Liver (tissue), 8 donors: ENCODE measurements at regions not wholly inside any gene's neighbourhood (a gene's known extent, or its start where the extent isn't known, plus 50 kb on each side); places are given as distances from the start of the nearest gene placed in this dataset.
"Not testable (repeated sequence)": the region's sequence is repeated elsewhere in the genome, so short reads cannot be mapped to it uniquely, and the experiment has no call there.

Source experiments
- DNase-seq: peaks from one replicate; pipeline ENCODE4 v3.0.0-alpha.2; 2017; ENCODE audit warnings: low spot score
- H3K27ac ChIP-seq, 2 donors: one replicate each; pipeline ENCODE4 v1.7.0; 2013; ENCODE audit warnings: inconsistent platforms in 2 of 2, low read length in 2 of 2, control low read depth in 1 of 2, low read depth in 1 of 2, mild to moderate bottlenecking in 1 of 2
- H3K27me3 ChIP-seq, 4 donors: one replicate each; pipeline versions ENCODE4 v1.6.1 to v1.7.0; 2013; ENCODE audit warnings: low read length in 3 of 4, inconsistent platforms in 1 of 4, mild to moderate bottlenecking in 1 of 4, moderate library complexity in 1 of 4; ENCODE audit not compliant: control insufficient read depth in 4 of 4, insufficient read depth in 4 of 4
- H3K36me3 ChIP-seq, 4 donors: one replicate each; pipeline versions ENCODE4 v1.6.1 to v1.7.0; 2013; ENCODE audit warnings: low read length in 3 of 4, mild to moderate bottlenecking in 3 of 4, low read depth in 1 of 4, moderate library complexity in 1 of 4; ENCODE audit not compliant: control insufficient read depth in 4 of 4, insufficient read depth in 3 of 4
- H3K4me1 ChIP-seq, 4 donors: one replicate each; pipeline versions ENCODE4 v1.6.1 to v1.7.0; 2013; ENCODE audit warnings: low read length in 3 of 4, mild to moderate bottlenecking in 3 of 4, moderate library complexity in 1 of 4; ENCODE audit not compliant: control insufficient read depth in 4 of 4, insufficient read depth in 4 of 4
- H3K4me3 ChIP-seq, 3 donors: one replicate each; pipeline versions ENCODE4 v1.6.1 to v1.7.0; 2013; ENCODE audit warnings: low read length in 3 of 3, control low read depth in 1 of 3, low read depth in 1 of 3, mild to moderate bottlenecking in 1 of 3
- H3K9ac ChIP-seq, 2 donors: one replicate each; pipeline ENCODE4 v1.7.0; 2013; ENCODE audit warnings: low read length in 2 of 2, mild to moderate bottlenecking in 2 of 2, moderate library complexity in 2 of 2, control low read depth in 1 of 2, low read depth in 1 of 2
- H3K9me3 ChIP-seq, 4 donors: one replicate each; pipeline versions ENCODE4 v1.6.1 to v1.7.0; 2013; ENCODE audit warnings: low read length in 3 of 4; ENCODE audit not compliant: control insufficient read depth in 4 of 4
- ATF3 ChIP-seq: IDR thresholded peaks from 2 replicates; pipeline ENCODE4 v1.6.1; 2016; ENCODE audit warnings: antibody characterized with exemption
- CTCF ChIP-seq: fragments of 150-350 bp; IDR thresholded peaks from 2 replicates; pipeline ENCODE4 v1.5.1; 2017; ENCODE audit warnings: improper control_type of control experiment, low read depth, low read length; ENCODE audit not compliant: missing input control
- EGR1 ChIP-seq, 2 donors: IDR thresholded peaks; 2 replicates each; pipeline ENCODE4 v1.6.1; 2016 to 2018; ENCODE audit warnings: antibody characterized with exemption in 2 of 2, low read depth in 2 of 2
- FOXA1 ChIP-seq: IDR thresholded peaks from 2 replicates; pipeline ENCODE4 v1.6.1; 2016; ENCODE audit warnings: antibody characterized with exemption
- FOXA2 ChIP-seq: IDR thresholded peaks from 2 replicates; pipeline ENCODE4 v1.6.1; 2016; ENCODE audit warnings: antibody characterized with exemption
- GABPA ChIP-seq, 2 donors: IDR thresholded peaks in 1 of 2; conservative IDR thresholded peaks in 1 of 2; 2 replicates each; pipeline ENCODE4 v1.6.1; 2016; ENCODE audit warnings: antibody characterized with exemption in 2 of 2, mild to moderate bottlenecking in 1 of 2, moderate library complexity in 1 of 2
- HNF4A ChIP-seq, 2 donors: conservative IDR thresholded peaks; 2 replicates each; pipeline ENCODE4 v1.6.1; 2016; ENCODE audit warnings: antibody characterized with exemption in 2 of 2, mild to moderate bottlenecking in 2 of 2
- HNF4G ChIP-seq: IDR thresholded peaks from 2 replicates; pipeline ENCODE4 v1.6.1; 2016; ENCODE audit warnings: antibody characterized with exemption
- JUND ChIP-seq, 2 donors: IDR thresholded peaks; 2 replicates each; pipeline ENCODE4 v1.6.1; 2016; ENCODE audit warnings: antibody characterized with exemption in 2 of 2
- MAX ChIP-seq: IDR thresholded peaks from 2 replicates; pipeline ENCODE4 v1.6.1; 2016; ENCODE audit warnings: antibody characterized with exemption
- NR2F2 ChIP-seq: IDR thresholded peaks from 2 replicates; pipeline ENCODE4 v1.6.1; 2016; ENCODE audit warnings: antibody characterized with exemption
- RAD21 ChIP-seq, 2 donors: IDR thresholded peaks; 2 replicates each; pipeline ENCODE4 v1.6.1; 2016; ENCODE audit warnings: antibody characterized with exemption in 2 of 2, mild to moderate bottlenecking in 2 of 2
- REST ChIP-seq: IDR thresholded peaks from 2 replicates; pipeline ENCODE4 v1.6.1; 2016; ENCODE audit warnings: antibody characterized with exemption, mild to moderate bottlenecking
- RXRA ChIP-seq, 2 donors: IDR thresholded peaks; 2 replicates each; pipeline ENCODE4 v1.6.1; 2017 to 2018; ENCODE audit warnings: antibody characterized with exemption in 2 of 2, mild to moderate bottlenecking in 1 of 2
- SP1 ChIP-seq: IDR thresholded peaks from 2 replicates; pipeline ENCODE4 v1.6.1; 2018; ENCODE audit warnings: antibody characterized with exemption, mild to moderate bottlenecking
- TAF1 ChIP-seq: conservative IDR thresholded peaks from 2 replicates; pipeline ENCODE4 v1.6.1; 2016; ENCODE audit warnings: antibody characterized with exemption, mild to moderate bottlenecking
- YY1 ChIP-seq: IDR thresholded peaks from 2 replicates; pipeline ENCODE4 v1.6.1; 2016; ENCODE audit warnings: antibody characterized with exemption, mild to moderate bottlenecking
- ZBTB33 ChIP-seq: IDR thresholded peaks from 2 replicates; pipeline ENCODE4 v1.6.1; 2016; ENCODE audit warnings: antibody characterized with exemption
- WGBS: extraction: QIAGEN DNeasy Blood & Tissue Kit; methylation state at CpG from one replicate; pipeline ENCODE4 v1.1.7; 2013; 5-methylcytosine and 5-hydroxymethylcytosine counted together
- donor health status: healthy.
- donor health status: healthy.
- donor health status: healthy.
- donor health status: healthy.
- donor health status: healthy.

GRCh38 chr4:53703267-53703655 is 112.0 kb upstream of the LNX1 start (continued):
- TF ChIP-seq MAX, result no peak
- no peak for TF ChIP-seq RAD21 (IDR thresholded peaks at IDR 0.05)
- TF ChIP-seq JUND (IDR thresholded peaks at IDR 0.05), result no peak
- TF ChIP-seq RXRA (IDR thresholded peaks at IDR 0.05), result no peak
- no peak for TF ChIP-seq ZBTB33
- no peak for TF ChIP-seq HNF4A (conservative IDR thresholded peaks at IDR 0.05)

- H3K9ac ChIP-seq, result no peak overlapping the region
- H3K4me1 ChIP-seq, result peaks cover 4 to 25% (median 12%) of the 10 kb centered on the region in 4 donors
- H3K27me3 ChIP-seq, result no peaks in the 10 kb centered on the region
- peak overlapping the region; percentile 32 to 51 for H3K27ac ChIP-seq
- DNase-seq, result peak; percentile 59
- TF ChIP-seq TAF1 (no peak), FOXA2 (no peak), REST (peak; percentile 71), ZBTB33 (peak; percentile 37), RAD21 (IDR thresholded peaks at IDR 0.05) (peak; percentile 44 to 52), GABPA (IDR thresholded peaks at IDR 0.05 in 1 of 2, conservative IDR thresholded peaks at IDR 0.05 in 1 of 2) (peak in 1 of 2 donors; percentile 67), FOXA1 (peak; percentile 36), HNF4G (no peak), HNF4A (conservative IDR thresholded peaks at IDR 0.05) (peak in 1 of 2 donors; percentile 44), CTCF (no peak), YY1 (peak; percentile 92), NR2F2 (peak; percentile 96), MAX (peak; percentile 85), EGR1 (IDR thresholded peaks at IDR 0.05; ENCODE audit: low read depth in 2 of 2) (peak in 1 of 2 donors; percentile 39), RXRA (IDR thresholded peaks at IDR 0.05) (peak; percentile 78 to 79), SP1 (peak; percentile 75), ATF3 (no peak), JUND (IDR thresholded peaks at IDR 0.05) (peak in 1 of 2 donors; percentile 23)
- H3K36me3 ChIP-seq, result no peaks in the 10 kb centered on the region
- H3K4me3 ChIP-seq, result peak overlapping the region; percentile 4 to 33 (median 32)
- H3K9me3 ChIP-seq, result no peaks in the 10 kb centered on the region
- 8% methylated on average over 24 of the region's 24 CpGs for WGBS
Observed at GRCh38 chr4:53702334-53703266, 111.3 kb upstream of the LNX1 start.

GRCh38 chr4:53701260-53701659 is 110.0 kb upstream of the LNX1 start:
- H3K27ac ChIP-seq, H3K9me3 ChIP-seq: not testable (repeated sequence)
- 96% methylated on average over 6 of the region's 6 CpGs for WGBS

More at GRCh38 chr4:53701260-53701659, 110.0 kb upstream of the LNX1 start:
- H3K27me3 ChIP-seq, H3K36me3 ChIP-seq, H3K4me3 ChIP-seq, DNase-seq, H3K9ac ChIP-seq: not testable (repeated sequence)
- H3K4me1 ChIP-seq, result peaks cover 4 to 21% (median 10%) of the 10 kb centered on the region in 4 donors
